T47D (cell line): ENCODE measurements at regions not wholly inside any gene's neighbourhood (a gene's known extent, or its start where the extent isn't known, plus 50 kb on each side); places are given as distances from the start of the nearest gene placed in this dataset.

ENCODE experiments used
- DNase-seq, 2 experiments: peaks; one replicate each; pipeline versions ENCODE4 v3.0.0 to v3.0.0-alpha.2; 2011 to 2012; ENCODE audit warnings: low read depth in 1 of 2, low spot score in 1 of 2
- JUND ChIP-seq: IDR thresholded peaks from 2 replicates; pipeline ENCODE4 v1.6.1; 2012; ENCODE audit warnings: low read depth
- in situ Hi-C: cut with HindIII; loops from 2 replicates; pipeline ENCODE4 v1.10.0; 2016; ENCODE audit warnings: low sequenced_read_pairs, low pct_unique_long_range_greater_than_20kb

- in situ Hi-C loops = no loop called here
- TF ChIP-seq JUND = no peak
- peak; percentile 59 to 62 for DNase-seq
These were observed 73.2 kb upstream of the EGLN3 start for GRCh38 chr14:34023824-34024767.

- in situ Hi-C loops = no loop called here
- no peak for TF ChIP-seq JUND
- no peak for DNase-seq
These were observed 70.2 kb upstream of the EGLN3 start for GRCh38 chr14:34021096-34021495.

DNA sequence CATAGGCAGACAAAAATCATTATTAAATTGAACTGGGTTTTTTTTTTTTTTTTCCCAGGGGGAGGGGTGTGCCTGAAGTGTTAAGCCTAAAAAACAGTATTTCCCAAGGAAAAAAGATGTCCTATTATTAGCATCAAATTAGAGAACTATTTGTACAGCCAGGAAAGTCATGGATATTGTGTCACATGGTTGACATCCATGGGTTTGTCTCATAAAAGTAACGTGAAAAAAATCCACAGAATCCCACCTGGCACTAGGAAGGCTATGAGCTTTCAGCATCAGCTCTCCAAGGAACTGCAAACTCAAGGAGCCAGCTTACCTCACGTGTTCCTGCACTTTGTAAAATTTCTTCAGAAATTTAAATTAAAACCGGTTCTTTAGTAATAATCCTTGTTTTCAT is 69.1 kb upstream of the EGLN3 start:
- no peak for TF ChIP-seq JUND
- in situ Hi-C loops = no loop called here
- no peak for DNase-seq

GRCh38 chr14:34018564-34019244 is 67.8 kb upstream of the EGLN3 start:
- TF ChIP-seq JUND = no peak
- in situ Hi-C loops = no loop called here
- peak in 1 of 2 experiments; percentile 15 for DNase-seq

GRCh38 chr14:34018125-34018524 is 67.3 kb upstream of the EGLN3 start:
- TF ChIP-seq JUND = no peak
- in situ Hi-C loops = no loop called here

DNA sequence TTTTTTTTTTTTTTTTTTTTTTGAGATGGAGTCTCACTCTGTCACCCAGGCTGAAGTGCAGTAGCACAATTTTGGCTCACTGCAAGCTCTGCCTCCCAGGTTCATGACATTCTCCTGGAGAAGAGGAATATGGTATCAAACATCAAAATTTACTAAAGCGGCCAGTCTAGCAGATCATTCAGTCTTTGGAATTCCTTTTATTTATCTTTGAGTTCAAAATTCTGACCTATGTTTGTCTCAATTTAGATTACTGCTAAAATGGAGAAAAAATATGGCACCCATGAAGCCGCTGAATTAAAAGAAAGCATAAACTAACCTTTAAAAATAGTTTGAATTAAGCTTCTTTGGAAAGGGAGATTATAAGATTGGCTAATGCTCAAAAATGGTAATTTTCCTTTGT is 64.5 kb upstream of the EGLN3 start:
- DNase-seq = no peak
- in situ Hi-C loops = no loop called here
- no peak for TF ChIP-seq JUND

More at GRCh38 chr14:34018125-34018524, 67.3 kb upstream of the EGLN3 start:
- DNase-seq = no peak

DNA sequence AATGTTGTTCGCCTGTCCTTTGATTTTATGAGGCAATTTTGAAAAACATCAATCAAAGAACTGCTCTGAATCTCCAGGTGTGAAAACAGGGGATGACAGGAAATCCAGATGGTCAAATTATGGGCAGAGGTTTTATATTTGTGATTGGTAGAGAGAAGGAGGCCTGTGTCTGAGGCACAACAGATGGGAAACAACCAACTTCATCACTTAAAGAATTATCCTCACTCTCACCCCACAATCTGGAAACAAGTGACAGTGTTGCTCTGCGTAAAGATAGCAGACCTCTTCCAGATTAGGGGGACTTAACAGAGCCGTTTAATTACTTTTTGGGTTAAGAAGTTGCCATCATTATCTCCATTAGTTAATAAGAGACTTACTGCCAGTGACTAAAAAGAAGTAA is 64.1 kb upstream of the EGLN3 start:
- no peak for TF ChIP-seq JUND
- in situ Hi-C loops = no loop called here
- no peak for DNase-seq

DNA sequence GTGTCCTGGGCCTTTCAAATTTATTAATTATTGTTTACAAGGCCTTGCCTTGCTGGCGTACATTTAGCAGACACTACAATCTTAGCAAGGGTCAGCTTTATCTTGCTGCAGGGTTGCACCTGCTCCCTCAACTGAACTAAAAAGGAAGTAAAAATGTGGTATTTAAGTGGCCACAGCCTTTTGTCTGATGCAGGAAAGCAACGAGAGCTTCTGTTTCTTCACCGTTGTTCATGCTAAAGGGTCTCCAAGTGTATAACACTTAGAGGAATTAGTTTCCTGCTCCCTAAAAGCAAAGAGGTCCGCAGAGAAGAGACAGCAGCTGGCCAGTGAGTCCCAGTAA is 62.8 kb upstream of the EGLN3 start:
- no peak for TF ChIP-seq JUND
- in situ Hi-C loops = no loop called here
- DNase-seq = no peak

- TF ChIP-seq JUND = no peak
- in situ Hi-C loops = no loop called here
- no peak for DNase-seq
These were observed 62.3 kb upstream of the EGLN3 start for GRCh38 chr14:34012978-34013720.

DNA sequence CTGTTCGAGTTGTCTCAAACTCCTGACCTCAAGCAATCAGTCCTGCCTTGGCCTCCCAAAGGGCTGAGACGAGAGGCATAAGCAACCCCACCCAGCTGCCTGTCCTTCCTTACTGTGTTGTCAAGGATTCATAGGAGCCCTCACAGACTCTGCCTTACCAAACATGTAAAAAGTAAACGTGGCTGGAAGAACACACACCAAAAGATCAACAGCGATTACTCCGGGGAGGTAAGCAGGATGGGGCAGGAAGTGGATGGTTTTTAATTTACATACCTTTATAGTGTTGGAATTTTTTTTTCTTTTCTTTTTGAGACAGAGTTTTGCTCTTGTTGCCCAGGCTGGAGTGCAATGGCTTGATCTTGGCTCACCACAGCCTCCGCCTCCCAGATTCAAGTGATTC is 61.5 kb upstream of the EGLN3 start:
- in situ Hi-C loops = no loop called here
- DNase-seq = no peak
- TF ChIP-seq JUND = no peak

DNA sequence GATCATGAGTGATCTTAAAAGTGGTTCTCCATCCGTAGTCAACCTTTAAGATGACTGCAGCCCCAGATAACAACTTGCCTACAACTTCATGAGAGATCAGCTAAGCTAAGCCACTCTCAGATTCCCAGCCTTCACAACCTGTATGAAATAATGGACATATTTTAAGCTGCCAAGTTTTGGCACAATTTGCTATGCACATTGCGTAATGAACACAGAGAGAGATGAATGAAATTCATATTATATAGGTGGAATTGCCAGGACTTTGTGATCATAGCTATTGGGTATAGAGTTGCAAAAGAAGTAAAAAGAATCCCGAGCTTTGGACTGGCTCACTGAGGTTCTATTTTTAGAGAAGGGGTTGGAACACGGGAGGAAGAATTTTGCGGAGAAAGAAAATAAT is 59.1 kb upstream of the EGLN3 start:
- no peak for TF ChIP-seq JUND
- no peak for DNase-seq
- in situ Hi-C loops = no loop called here

DNA sequence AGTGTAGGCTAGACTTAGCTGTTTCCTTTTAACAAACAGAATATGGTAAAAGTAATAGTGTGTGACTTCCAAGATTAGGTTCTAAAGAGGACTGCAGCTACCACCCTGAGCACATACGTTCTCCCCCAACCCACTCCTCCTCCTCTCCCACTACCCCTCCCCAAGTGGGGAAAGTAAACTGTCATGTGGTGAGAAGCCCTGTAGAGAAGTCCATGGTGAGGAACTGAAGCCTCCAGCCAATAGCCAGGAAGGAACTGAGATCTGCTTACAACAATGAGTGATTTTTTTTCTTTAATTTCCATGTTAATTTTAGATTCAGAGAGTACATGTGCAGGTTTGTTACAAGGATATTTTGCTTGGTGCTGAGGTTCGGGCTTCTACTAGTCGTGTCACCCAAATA is 57.0 kb upstream of the EGLN3 start:
- no peak for DNase-seq
- no peak for TF ChIP-seq JUND
- in situ Hi-C loops = no loop called here

- no peak for TF ChIP-seq JUND
- DNase-seq = no peak
- in situ Hi-C loops = no loop called here
These were observed 55.0 kb upstream of the EGLN3 start for GRCh38 chr14:34005901-34006300.
